Trophoblast cell (in vitro differentiated cells and primary cell): ENCODE measurements at regions not wholly inside any gene's neighbourhood (a gene's known extent, or its start where the extent isn't known, plus 50 kb on each side); places are given as distances from the start of the nearest gene placed in this dataset.

ENCODE experiments used
- DNase-seq, 2 donors: peaks; one replicate each; pipeline ENCODE4 v3.0.0-alpha.2; 2016
- H2AFZ ChIP-seq: 2 replicates; pipeline ENCODE4 v1.6.1; 2013; ENCODE audit warnings: low read length, moderate library complexity, mild to moderate bottlenecking; ENCODE audit not compliant: insufficient read depth, poor library complexity
- H2AK5ac ChIP-seq: 2 replicates; pipeline ENCODE4 v1.6.1; 2013; ENCODE audit warnings: mild to moderate bottlenecking, low read length
- H2BK120ac ChIP-seq: 2 replicates; pipeline ENCODE4 v1.6.1; 2013; ENCODE audit warnings: low read length, mild to moderate bottlenecking, moderate library complexity; ENCODE audit not compliant: insufficient read depth, poor library complexity
- H2BK12ac ChIP-seq: 2 replicates; pipeline ENCODE4 v1.6.1; 2013; ENCODE audit warnings: mild to moderate bottlenecking, low read length, moderate library complexity
- H2BK5ac ChIP-seq: 2 replicates; pipeline ENCODE4 v1.6.1; 2013; ENCODE audit warnings: low read length, low read depth, moderate library complexity, mild to moderate bottlenecking; ENCODE audit not compliant: poor library complexity
- H3K14ac ChIP-seq: 2 replicates; pipeline ENCODE4 v1.6.1; 2013; ENCODE audit warnings: mild to moderate bottlenecking, low read length
- H3K18ac ChIP-seq: 2 replicates; pipeline ENCODE4 v1.6.1; 2013; ENCODE audit warnings: mild to moderate bottlenecking, low read length
- H3K23ac ChIP-seq: 2 replicates; pipeline ENCODE4 v1.6.1; 2013; ENCODE audit warnings: low read length
- H3K27ac ChIP-seq: 2 replicates; pipeline ENCODE4 v1.5.1; 2013; ENCODE audit warnings: low read depth, mild to moderate bottlenecking, inconsistent platforms, low read length, moderate library complexity
- H3K27me3 ChIP-seq: 2 replicates; pipeline ENCODE4 v1.6.1; 2013; ENCODE audit warnings: inconsistent platforms, mild to moderate bottlenecking, low read length, moderate library complexity; ENCODE audit not compliant: insufficient read depth
- H3K36me3 ChIP-seq, 2 experiments: 1 replicate in 1 of 2; 2 replicates in 1 of 2; pipeline ENCODE4 v1.6.1; 2013; ENCODE audit warnings: low read length in 2 of 2, mild to moderate bottlenecking in 2 of 2, moderate library complexity in 1 of 2; ENCODE audit not compliant: insufficient read depth in 2 of 2, control insufficient read depth in 1 of 2
- H3K4ac ChIP-seq: 2 replicates; pipeline ENCODE4 v1.6.1; 2013; ENCODE audit warnings: low read depth, mild to moderate bottlenecking, low read length, moderate library complexity
- H3K4me1 ChIP-seq, 2 experiments: 1 replicate in 1 of 2; 2 replicates in 1 of 2; pipeline ENCODE4 v1.6.1; 2013; ENCODE audit warnings: low read length in 2 of 2, mild to moderate bottlenecking in 2 of 2, moderate library complexity in 1 of 2; ENCODE audit not compliant: insufficient read depth in 2 of 2, control insufficient read depth in 1 of 2
- H3K4me2 ChIP-seq: 2 replicates; pipeline ENCODE4 v1.6.1; 2013; ENCODE audit warnings: inconsistent platforms, mild to moderate bottlenecking, low read length, moderate library complexity
- H3K4me3 ChIP-seq: 2 replicates; pipeline ENCODE4 v1.5.1; 2013; ENCODE audit warnings: mild to moderate bottlenecking, low read depth, low read length, inconsistent platforms
- H3K79me1 ChIP-seq: one replicate; pipeline ENCODE4 v1.6.1; 2013; ENCODE audit warnings: low read length
- H3K79me2 ChIP-seq: 2 replicates; pipeline ENCODE4 v1.6.1; 2013; ENCODE audit warnings: low read length, mild to moderate bottlenecking; ENCODE audit not compliant: control insufficient read depth, insufficient read depth, poor library complexity
- H3K9ac ChIP-seq: 2 replicates; pipeline ENCODE4 v1.6.1; 2013; ENCODE audit warnings: mild to moderate bottlenecking, low read length
- H3K9me3 ChIP-seq: 2 replicates; pipeline ENCODE4 v1.6.1; 2013; ENCODE audit warnings: low read depth, mild to moderate bottlenecking, control low read depth, inconsistent platforms, low read length; ENCODE audit not compliant: insufficient read depth
- H4K12ac ChIP-seq: 2 replicates; pipeline ENCODE4 v1.6.1; 2013; ENCODE audit warnings: low read depth, mild to moderate bottlenecking, low read length, moderate library complexity
- H4K8ac ChIP-seq: 2 replicates; pipeline ENCODE4 v1.6.1; 2013; ENCODE audit warnings: low read depth, mild to moderate bottlenecking, low read length, moderate library complexity
- H4K91ac ChIP-seq: one replicate; pipeline ENCODE4 v1.6.1; 2013; ENCODE audit warnings: low read depth, mild to moderate bottlenecking, low read length, moderate library complexity
- WGBS: extraction: QIAGEN DNeasy Blood & Tissue Kit; methylation state at CpG from one replicate; pipeline ENCODE4 v1.1.7; 2013; ENCODE audit warnings: missing lambda C conversion rate; ENCODE audit not compliant: insufficient read length, insufficient coverage; ENCODE audit errors: extremely low coverage; 5-methylcytosine and 5-hydroxymethylcytosine counted together

DNA sequence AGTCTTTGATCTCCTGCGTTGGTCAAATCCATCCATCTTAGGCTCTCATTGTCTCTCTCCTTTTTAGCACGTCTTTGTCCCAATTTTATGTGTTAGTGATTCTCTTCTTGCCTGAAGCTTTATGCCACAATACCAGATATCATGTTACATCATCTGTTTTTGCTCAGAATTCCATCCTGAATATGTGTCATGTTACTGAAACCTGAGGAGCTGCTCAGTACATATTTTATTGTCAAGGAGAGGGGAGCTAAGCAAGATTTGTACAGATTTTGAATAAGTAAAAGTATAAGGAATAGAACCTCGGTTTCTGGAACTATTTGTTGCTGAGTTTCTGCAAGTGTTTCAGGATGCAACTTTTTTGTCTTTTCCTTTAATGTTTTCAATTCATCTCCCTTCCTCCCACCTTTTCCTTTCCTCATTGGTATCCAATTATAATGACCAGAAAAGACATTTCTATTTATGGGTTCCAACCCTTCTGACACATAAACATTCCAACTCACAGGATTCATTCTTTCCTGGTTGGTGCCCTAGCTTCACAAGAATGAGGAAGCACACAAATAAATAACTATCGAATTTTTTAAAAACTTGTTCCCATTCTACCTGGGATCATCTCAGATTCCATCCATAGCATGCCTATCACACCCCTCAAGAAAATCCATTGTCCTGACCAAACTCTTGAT, 291.8 kb downstream of the CRPPA start:
- Histone ChIP-seq H3K9ac (no peak overlapping the region), H3K27me3 (no peaks in the 10 kb centered on the region), H2BK5ac (no peak overlapping the region), H3K4me3 (no peak overlapping the region), H3K4me2 (no peak overlapping the region), H2BK120ac (no peak overlapping the region), H3K36me3 (no peaks in the 10 kb centered on the region), H3K9me3 (peaks cover 1% of the 10 kb centered on the region), H3K4ac (no peak overlapping the region), H3K18ac (no peak overlapping the region), H4K8ac (no peak overlapping the region), H2BK12ac (no peak overlapping the region), H3K4me1 (no peaks in the 10 kb centered on the region), H4K91ac (no peak overlapping the region), H2AFZ (no peak overlapping the region), H4K12ac (no peak overlapping the region), H3K14ac (no peak overlapping the region), H2AK5ac (no peak overlapping the region), H3K23ac (no peak overlapping the region), H3K27ac (no peak overlapping the region), H3K79me2 (no peaks in the 10 kb centered on the region), H3K79me1 (no peaks in the 10 kb centered on the region)
- peak in 1 of 2 donors; percentile 68 for DNase-seq
- WGBS = no CpG with 5 or more reads among the region's 4 CpGs

DNA sequence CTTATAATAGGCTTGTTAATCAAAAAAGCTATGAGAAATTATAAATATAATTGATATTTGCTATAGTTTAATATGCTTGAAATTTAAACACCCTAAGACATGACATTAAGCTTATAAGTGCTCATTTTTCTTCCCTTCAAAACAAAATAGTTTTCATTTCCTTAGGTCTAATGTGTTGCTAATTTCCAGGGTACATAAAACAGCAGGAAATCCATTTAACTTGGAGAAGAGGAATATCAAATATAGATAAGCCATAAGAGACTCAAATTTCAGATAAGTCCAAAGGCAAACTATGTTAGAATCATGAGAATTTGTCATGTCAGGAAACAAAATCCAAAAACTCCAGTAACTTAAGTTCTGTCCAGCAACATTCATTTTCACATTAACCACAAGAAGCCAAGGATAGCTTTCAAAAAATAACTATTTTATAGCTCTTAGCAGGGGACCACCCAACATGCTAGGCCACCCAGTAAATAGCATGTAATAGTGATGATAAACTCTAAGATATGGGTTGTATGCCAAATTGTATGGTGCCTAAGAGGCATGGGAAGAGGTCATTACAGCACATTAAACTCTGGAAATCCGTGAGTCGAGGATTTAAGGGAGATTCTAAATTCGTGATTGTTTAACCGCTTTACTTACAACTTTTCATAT, 298.1 kb downstream of the CRPPA start:
- Histone ChIP-seq H2BK12ac (no peak overlapping the region), H2AK5ac (no peak overlapping the region), H3K4me1 (no peaks in the 10 kb centered on the region), H3K36me3 (no peaks in the 10 kb centered on the region), H4K8ac (no peak overlapping the region), H3K4ac (no peak overlapping the region), H3K79me2 (no peaks in the 10 kb centered on the region), H3K4me3 (no peak overlapping the region), H3K4me2 (no peak overlapping the region), H2BK120ac (no peak overlapping the region), H3K18ac (no peak overlapping the region), H3K14ac (no peak overlapping the region), H3K27me3 (no peaks in the 10 kb centered on the region), H2BK5ac (no peak overlapping the region), H3K79me1 (no peaks in the 10 kb centered on the region), H2AFZ (no peak overlapping the region), H4K91ac (no peak overlapping the region), H4K12ac (no peak overlapping the region), H3K23ac (no peak overlapping the region), H3K9me3 (no peaks in the 10 kb centered on the region), H3K27ac (no peak overlapping the region), H3K9ac (no peak overlapping the region)
- no peak for DNase-seq
- no CpG with 5 or more reads among the region's 4 CpGs for WGBS

DNA sequence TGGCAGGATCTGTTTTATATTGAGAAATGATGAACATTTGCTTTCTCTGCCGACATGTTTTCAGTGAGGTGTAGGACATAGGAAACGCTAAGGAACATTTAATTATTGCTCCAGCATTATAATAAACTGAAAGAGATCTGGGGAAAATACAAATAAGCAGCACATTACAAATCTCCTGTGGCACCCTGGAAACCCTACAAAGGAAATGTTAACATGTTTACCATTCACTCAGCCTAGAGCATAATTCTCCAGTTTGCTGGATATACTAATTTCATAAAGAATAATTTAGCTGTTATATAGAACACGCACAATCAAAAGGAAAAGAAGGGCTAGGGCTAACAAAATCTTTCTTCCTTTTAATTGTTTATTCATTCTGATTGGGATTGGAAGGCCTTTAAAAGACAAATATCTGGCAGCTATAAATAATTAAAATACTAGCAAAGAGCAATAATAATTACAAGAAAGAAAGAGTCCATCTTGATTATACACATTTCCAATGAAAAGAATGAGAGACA, 299.4 kb downstream of the CRPPA start:
- no peak overlapping the region for H3K23ac ChIP-seq
- no peak overlapping the region for H3K4me2 ChIP-seq
- no peak overlapping the region for H2BK120ac ChIP-seq
- H3K9ac ChIP-seq = no peak overlapping the region
- no peak overlapping the region for H3K14ac ChIP-seq
- no peaks in the 10 kb centered on the region for H3K9me3 ChIP-seq
- H2AK5ac ChIP-seq = no peak overlapping the region
- H2BK12ac ChIP-seq = no peak overlapping the region
- no peak overlapping the region for H3K4me3 ChIP-seq
- no peaks in the 10 kb centered on the region for H3K36me3 ChIP-seq
- H3K4me1 ChIP-seq = no peaks in the 10 kb centered on the region
- WGBS = no CpG with 5 or more reads among the region's 3 CpGs
- no peak for DNase-seq
- H3K18ac ChIP-seq = no peak overlapping the region
- no peak overlapping the region for H2AFZ ChIP-seq
- no peak overlapping the region for H3K27ac ChIP-seq
- H4K12ac ChIP-seq = no peak overlapping the region
- H3K27me3 ChIP-seq = no peaks in the 10 kb centered on the region
- no peak overlapping the region for H2BK5ac ChIP-seq
- no peak overlapping the region for H4K91ac ChIP-seq
- H3K4ac ChIP-seq = no peak overlapping the region
- no peaks in the 10 kb centered on the region for H3K79me2 ChIP-seq
- no peak overlapping the region for H4K8ac ChIP-seq
- no peaks in the 10 kb centered on the region for H3K79me1 ChIP-seq

DNA sequence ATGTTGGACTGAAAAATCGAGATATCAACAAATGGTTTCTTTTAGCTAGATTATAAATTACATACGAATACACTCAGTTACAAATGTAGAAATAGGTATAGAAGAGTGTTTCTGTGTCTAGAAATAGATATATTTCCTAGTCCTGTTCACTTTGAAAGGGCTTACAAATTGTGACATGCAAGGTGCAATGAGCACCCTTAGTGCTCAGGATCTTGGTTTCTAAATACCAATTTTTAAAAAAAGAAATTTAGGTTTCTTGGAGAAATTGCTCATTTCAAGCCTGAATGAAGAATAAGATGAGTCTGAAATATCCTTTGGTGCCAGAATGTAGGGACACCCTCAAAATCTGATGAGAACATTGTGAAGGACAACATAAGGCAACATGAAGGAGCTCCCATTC, 306.0 kb downstream of the CRPPA start:
- Histone ChIP-seq H3K4me1 (no peaks in the 10 kb centered on the region), H4K12ac (no peak overlapping the region), H4K8ac (no peak overlapping the region), H3K9ac (no peak overlapping the region), H3K27ac (no peak overlapping the region), H2BK120ac (no peak overlapping the region), H3K4me3 (no peak overlapping the region), H2BK5ac (no peak overlapping the region), H2AK5ac (no peak overlapping the region), H3K79me2 (no peaks in the 10 kb centered on the region), H3K23ac (no peak overlapping the region), H3K4me2 (no peak overlapping the region), H2AFZ (no peak overlapping the region), H2BK12ac (no peak overlapping the region), H3K18ac (no peak overlapping the region), H3K4ac (no peak overlapping the region), H3K79me1 (no peaks in the 10 kb centered on the region), H3K9me3 (no peaks in the 10 kb centered on the region), H3K14ac (no peak overlapping the region), H3K36me3 (no peaks in the 10 kb centered on the region), H4K91ac (no peak overlapping the region), H3K27me3 (no peaks in the 10 kb centered on the region)
- WGBS = no CpG with 5 or more reads among the region's 2 CpGs
- no peak for DNase-seq
